SU-DHL-6 (cell line): ENCODE measurements at regions not wholly inside any gene's neighbourhood (a gene's known extent, or its start where the extent isn't known, plus 50 kb on each side); places are given as distances from the start of the nearest gene placed in this dataset.

Experiments
- CTCF ChIP-seq: fragments of 200-600 bp; sonication (generic); IDR thresholded peaks from one replicate; pipeline ENCODE4 v1.5.1; 2017; ENCODE audit warnings: antibody characterized with exemption, mild to moderate bottlenecking, low read length, moderate library complexity; ENCODE audit not compliant: insufficient read depth, poor library complexity, severe bottlenecking
- EZH2phosphoT487 ChIP-seq: fragments of 200-600 bp; sonication (generic), shearing (Covaris generic); conservative IDR thresholded peaks from 2 replicates; pipeline ENCODE4 v1.6.1; 2018; ENCODE audit warnings: mild to moderate bottlenecking, antibody characterized with exemption, low read length, moderate library complexity, mixed read lengths

GRCh38 chr6:15876406-15876805 lies 213.6 kb upstream of the DTNBP1 start:
- TF ChIP-seq CTCF = no peak
- TF ChIP-seq EZH2phosphoT487 = no peak
